ENCODE measurements at regions not wholly inside any gene's neighbourhood (a gene's known extent, or its start where the extent isn't known, plus 50 kb on each side); places are given as distances from the start of the nearest gene placed in this dataset.

- peak; percentile 32 for DNase-seq
Observed at GRCh38 chr6:6704103-6705060, 115.9 kb downstream of the LY86 start.

GRCh38 chr6:6705061-6705425 is 116.5 kb downstream of the LY86 start:
- DNase-seq, result no peak

GRCh38 chr6:6705915-6706675 is 117.6 kb downstream of the LY86 start:
- no peak for DNase-seq

GRCh38 chr6:6707143-6707542 is 118.6 kb downstream of the LY86 start:
- no peak for DNase-seq

- no peak for DNase-seq
Observed at GRCh38 chr6:6709106-6709505, 120.6 kb downstream of the LY86 start.

- DNase-seq, result no peak
Observed at GRCh38 chr6:6711031-6711785, 122.7 kb downstream of the LY86 start.

GRCh38 chr6:6711832-6712448 is 123.4 kb downstream of the LY86 start:
- peak; percentile 18 for DNase-seq

- no peak for DNase-seq
Observed at GRCh38 chr6:6712449-6713403, 124.2 kb downstream of the LY86 start.

- DNase-seq, result no peak
Observed at GRCh38 chr6:6713657-6714056, 125.1 kb downstream of the LY86 start.

GRCh38 chr6:6714118-6714897 is 125.8 kb downstream of the LY86 start:
- DNase-seq, result no peak

- no peak for DNase-seq
Observed at GRCh38 chr6:6714953-6715352, 126.4 kb downstream of the LY86 start.

- no peak for DNase-seq
Observed at GRCh38 chr6:6715465-6715864, 126.9 kb downstream of the LY86 start.

- no peak for DNase-seq
Observed at GRCh38 chr6:6716998-6717763, 128.7 kb downstream of the LY86 start.

- DNase-seq, result no peak
Observed at GRCh38 chr6:6717953-6718352, 129.4 kb downstream of the LY86 start.

- no peak for DNase-seq
Observed at GRCh38 chr6:6721606-6722005, 133.1 kb downstream of the LY86 start.

GRCh38 chr6:6722195-6722594 is 133.7 kb downstream of the LY86 start:
- no peak for DNase-seq

- no peak for DNase-seq
Observed at GRCh38 chr6:6723361-6723760, 134.8 kb downstream of the LY86 start.

GRCh38 chr6:6723921-6724538 is 135.5 kb downstream of the LY86 start:
- DNase-seq, result no peak
